SK-N-MC (cell line): ENCODE measurements at regions not wholly inside any gene's neighbourhood (a gene's known extent, or its start where the extent isn't known, plus 50 kb on each side); places are given as distances from the start of the nearest gene placed in this dataset.

Source experiments
- EZH2 ChIP-seq: fragments of 200-600 bp; sonication (generic); IDR thresholded peaks from one replicate; pipeline ENCODE4 v1.6.1; 2017; ENCODE audit warnings: antibody characterized with exemption
- POLR2AphosphoS5 ChIP-seq: IDR thresholded peaks from 2 replicates; pipeline ENCODE4 v1.6.1; 2012; ENCODE audit warnings: mild to moderate bottlenecking, low read depth, low read length, borderline replicate concordance

DNA sequence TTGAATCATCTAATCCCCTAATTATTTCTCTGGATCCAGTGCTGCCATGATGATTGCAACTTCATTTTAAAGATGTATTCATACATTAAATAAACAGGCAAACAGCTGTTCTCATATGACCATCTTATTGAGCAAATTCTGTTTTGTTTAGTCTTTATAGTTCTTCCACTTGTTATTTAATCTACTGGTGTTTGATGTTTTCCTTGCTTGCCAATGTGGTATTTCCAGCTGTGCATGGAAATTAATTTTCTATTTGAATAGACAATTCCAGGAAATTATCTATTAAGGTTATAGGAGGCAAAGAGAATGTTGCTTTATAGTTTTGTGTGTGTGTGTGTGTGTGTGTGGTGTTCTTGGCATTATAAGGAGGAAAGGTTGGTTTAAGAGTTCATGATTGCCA, 167.0 kb upstream of the PRPS1L1 start:
- TF ChIP-seq EZH2 (no peak), POLR2AphosphoS5 (no peak)
